ENCODE measurements at regions not wholly inside any gene's neighbourhood (a gene's known extent, or its start where the extent isn't known, plus 50 kb on each side); places are given as distances from the start of the nearest gene placed in this dataset.

DNA sequence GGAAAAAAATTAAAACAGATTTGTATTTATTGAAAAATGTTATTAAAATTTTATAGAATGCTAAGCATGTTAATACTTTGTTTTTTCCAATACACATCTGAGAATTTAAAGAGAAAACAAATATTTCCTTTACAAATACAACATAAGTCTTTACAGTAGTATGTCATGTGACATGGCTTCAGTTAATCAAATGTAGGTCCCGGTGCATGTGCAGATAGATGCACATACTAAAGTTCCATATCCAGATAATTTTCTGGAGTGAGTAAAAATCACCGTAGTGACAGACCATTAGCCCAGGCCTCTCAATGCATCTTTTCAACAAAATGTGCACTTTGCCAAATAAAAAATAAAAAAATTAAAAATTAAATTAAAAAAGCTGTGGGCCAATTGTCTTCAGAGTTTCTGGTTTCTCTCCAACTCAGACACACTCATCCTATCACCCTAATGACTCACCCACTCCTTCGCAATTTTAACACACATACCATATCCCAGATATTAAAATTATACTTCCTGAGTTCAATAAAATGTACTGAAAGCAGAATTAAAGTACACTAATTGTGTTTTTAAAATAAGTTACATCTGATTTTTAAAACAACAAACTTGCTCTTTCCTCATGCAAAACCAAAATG is 508.1 kb downstream of the NR2F1-AS1 start:
- TF ChIP-seq CTCF (IDR thresholded peaks at IDR 0.05) (no peak), POLR2A (IDR thresholded peaks at IDR 0.05) (no peak)
